Activated CD4-positive, CD25-positive, alpha-beta regulatory T cell (primary cell): ENCODE measurements at regions not wholly inside any gene's neighbourhood (a gene's known extent, or its start where the extent isn't known, plus 50 kb on each side); places are given as distances from the start of the nearest gene placed in this dataset.

Experiments used
- DNase-seq, 4 experiments: peaks; one replicate each; lab custom pipeline; 2025; lab: John Stamatoyannopoulos, UW

- DNase-seq = no peak
These were observed 53.2 kb upstream of the SYPL1 start for GRCh38 chr7:106165337-106165736.

DNA sequence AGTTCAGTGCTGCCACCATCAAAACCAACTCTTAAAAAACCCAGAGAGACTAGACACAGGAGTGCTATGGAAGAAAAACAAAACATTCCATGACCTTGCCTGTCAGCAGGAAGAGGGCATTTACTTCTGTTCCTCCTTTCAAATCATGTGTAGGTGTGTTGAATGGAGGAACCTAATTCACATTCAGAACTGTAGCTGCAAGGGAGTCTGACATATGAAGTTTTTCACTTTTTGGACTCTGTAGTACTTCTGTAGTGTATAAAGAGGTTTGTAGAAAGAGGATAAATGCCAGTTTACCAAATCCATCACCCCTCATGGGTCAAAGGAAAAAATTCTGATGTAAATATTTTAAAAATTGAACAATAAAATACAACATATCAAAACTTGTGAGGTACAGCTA lies 51.1 kb upstream of the SYPL1 start:
- DNase-seq = no peak
